HL-60 (cell line): ENCODE measurements at regions not wholly inside any gene's neighbourhood (a gene's known extent, or its start where the extent isn't known, plus 50 kb on each side); places are given as distances from the start of the nearest gene placed in this dataset.

Source experiments
- DNase-seq, 2 experiments: peaks; one replicate each; pipeline ENCODE4 v3.0.0-alpha.2; 2010 to 2020; ENCODE audit warnings: low read depth in 1 of 2, low spot score in 1 of 2
- H3K27ac ChIP-seq: fragments of 250-450 bp; sonication (Bioruptor Pico); replicated peaks from 2 replicates; pipeline ENCODE4 v1.5.1; 2020; ENCODE audit warnings: mild to moderate bottlenecking, moderate library complexity
- H3K27me3 ChIP-seq: fragments of 250-450 bp; sonication (Bioruptor Pico); 2 replicates; pipeline ENCODE4 v1.5.1; 2021; ENCODE audit warnings: mild to moderate bottlenecking, moderate library complexity; ENCODE audit not compliant: insufficient read depth, poor library complexity, severe bottlenecking
- H3K4me3 ChIP-seq: replicated peaks from 2 replicates; pipeline ENCODE4 v1.5.1; 2011; ENCODE audit warnings: mild to moderate bottlenecking, control low read depth, low read length; ENCODE audit not compliant: insufficient read depth
- CTCF ChIP-seq: IDR thresholded peaks from one replicate; pipeline ENCODE4 v1.5.1; 2011; ENCODE audit warnings: low read length, control low read depth, inconsistent platforms; ENCODE audit not compliant: insufficient read depth
- GABPA ChIP-seq: IDR thresholded peaks from 2 replicates; pipeline ENCODE4 v1.6.1; 2012; ENCODE audit warnings: low read depth
- POLR2AphosphoS5 ChIP-seq: IDR thresholded peaks from 2 replicates; pipeline ENCODE4 v1.6.1; 2012; ENCODE audit warnings: low read depth
- REST ChIP-seq: IDR thresholded peaks from 2 replicates; pipeline ENCODE4 v1.6.1; 2012; ENCODE audit warnings: low read depth; ENCODE audit not compliant: insufficient replicate concordance
- SPI1 ChIP-seq: IDR thresholded peaks from 2 replicates; pipeline ENCODE4 v1.6.1; 2012; ENCODE audit warnings: low read depth, mild to moderate bottlenecking, borderline replicate concordance

- H3K27ac ChIP-seq = no peak overlapping the region
- TF ChIP-seq REST (no peak), GABPA (no peak), POLR2AphosphoS5 (no peak), SPI1 (no peak), CTCF (no peak)
- no peaks in the 10 kb centered on the region for H3K27me3 ChIP-seq
- H3K4me3 ChIP-seq = no peak overlapping the region
- no peak for DNase-seq
Measured at GRCh38 chr2:125852364-125852763, 803.6 kb upstream of the GYPC start.

- Histone ChIP-seq H3K4me3 (no peak overlapping the region), H3K27ac (no peak overlapping the region), H3K27me3 (no peaks in the 10 kb centered on the region)
- TF ChIP-seq GABPA (no peak), CTCF (no peak), SPI1 (no peak), POLR2AphosphoS5 (no peak), REST (no peak)
- DNase-seq = no peak
Measured at GRCh38 chr2:125853626-125854025, 802.3 kb upstream of the GYPC start.

GRCh38 chr2:125855204-125855603, 800.8 kb upstream of the GYPC start:
- H3K27me3 ChIP-seq = no peaks in the 10 kb centered on the region
- no peak overlapping the region for H3K4me3 ChIP-seq
- no peak overlapping the region for H3K27ac ChIP-seq
- no peak for DNase-seq
- no peak for TF ChIP-seq GABPA
- TF ChIP-seq REST = no peak
- no peak for TF ChIP-seq POLR2AphosphoS5
- TF ChIP-seq CTCF = no peak
- TF ChIP-seq SPI1 = no peak
